ENCODE measurements at regions not wholly inside any gene's neighbourhood (a gene's known extent, or its start where the extent isn't known, plus 50 kb on each side); places are given as distances from the start of the nearest gene placed in this dataset.
"Not testable (repeated sequence)": the region's sequence is repeated elsewhere in the genome, so short reads cannot be mapped to it uniquely, and the experiment has no call there.

- DNase-seq = no peak
These were observed 426.8 kb upstream of the SLITRK5 start for GRCh38 chr13:87244256-87244890.

- not testable (repeated sequence) for DNase-seq
These were observed 421.3 kb upstream of the SLITRK5 start for GRCh38 chr13:87249847-87250246.

- DNase-seq = no peak
These were observed 415.8 kb upstream of the SLITRK5 start for GRCh38 chr13:87255394-87255793.

- DNase-seq = no peak
These were observed 411.6 kb upstream of the SLITRK5 start for GRCh38 chr13:87259479-87260083.

- peak; percentile 46 for DNase-seq
These were observed 396.9 kb upstream of the SLITRK5 start for GRCh38 chr13:87274209-87274819.

GRCh38 chr13:87280139-87280538 is 391.0 kb upstream of the SLITRK5 start:
- DNase-seq = no peak

GRCh38 chr13:87287721-87288120 is 383.4 kb upstream of the SLITRK5 start:
- DNase-seq = no peak

GRCh38 chr13:87295636-87296035 is 375.5 kb upstream of the SLITRK5 start:
- DNase-seq = no peak

GRCh38 chr13:87302034-87302433 is 369.1 kb upstream of the SLITRK5 start:
- DNase-seq = no peak

- DNase-seq = no peak
These were observed 368.2 kb upstream of the SLITRK5 start for GRCh38 chr13:87302931-87303330.

- no peak for DNase-seq
These were observed 360.0 kb upstream of the SLITRK5 start for GRCh38 chr13:87311165-87311564.

GRCh38 chr13:87314822-87315221 is 356.3 kb upstream of the SLITRK5 start:
- DNase-seq = no peak

- DNase-seq = no peak
These were observed 348.8 kb upstream of the SLITRK5 start for GRCh38 chr13:87322386-87322785.

- no peak for DNase-seq
These were observed 346.6 kb upstream of the SLITRK5 start for GRCh38 chr13:87324558-87324957.

- DNase-seq = no peak
These were observed 340.0 kb upstream of the SLITRK5 start for GRCh38 chr13:87331178-87331577.

GRCh38 chr13:87333599-87333998 is 337.6 kb upstream of the SLITRK5 start:
- DNase-seq = no peak

GRCh38 chr13:87334176-87334575 is 337.0 kb upstream of the SLITRK5 start:
- DNase-seq = no peak

GRCh38 chr13:87336346-87336889 is 334.8 kb upstream of the SLITRK5 start:
- DNase-seq = not testable (repeated sequence)

GRCh38 chr13:87344176-87344575 is 327.0 kb upstream of the SLITRK5 start:
- peak; percentile 23 for DNase-seq

- DNase-seq = no peak
These were observed 315.7 kb upstream of the SLITRK5 start for GRCh38 chr13:87355451-87355850.

- DNase-seq = no peak
These were observed 314.9 kb upstream of the SLITRK5 start for GRCh38 chr13:87356314-87356713.

GRCh38 chr13:87358319-87358718 is 312.9 kb upstream of the SLITRK5 start:
- no peak for DNase-seq

GRCh38 chr13:87361216-87361615 is 310.0 kb upstream of the SLITRK5 start:
- DNase-seq = no peak

GRCh38 chr13:87368639-87369038 is 302.5 kb upstream of the SLITRK5 start:
- DNase-seq = no peak
